ENCODE measurements at regions not wholly inside any gene's neighbourhood (a gene's known extent, or its start where the extent isn't known, plus 50 kb on each side); places are given as distances from the start of the nearest gene placed in this dataset.
"Not testable (repeated sequence)": the region's sequence is repeated elsewhere in the genome, so short reads cannot be mapped to it uniquely, and the experiment has no call there.

DNA sequence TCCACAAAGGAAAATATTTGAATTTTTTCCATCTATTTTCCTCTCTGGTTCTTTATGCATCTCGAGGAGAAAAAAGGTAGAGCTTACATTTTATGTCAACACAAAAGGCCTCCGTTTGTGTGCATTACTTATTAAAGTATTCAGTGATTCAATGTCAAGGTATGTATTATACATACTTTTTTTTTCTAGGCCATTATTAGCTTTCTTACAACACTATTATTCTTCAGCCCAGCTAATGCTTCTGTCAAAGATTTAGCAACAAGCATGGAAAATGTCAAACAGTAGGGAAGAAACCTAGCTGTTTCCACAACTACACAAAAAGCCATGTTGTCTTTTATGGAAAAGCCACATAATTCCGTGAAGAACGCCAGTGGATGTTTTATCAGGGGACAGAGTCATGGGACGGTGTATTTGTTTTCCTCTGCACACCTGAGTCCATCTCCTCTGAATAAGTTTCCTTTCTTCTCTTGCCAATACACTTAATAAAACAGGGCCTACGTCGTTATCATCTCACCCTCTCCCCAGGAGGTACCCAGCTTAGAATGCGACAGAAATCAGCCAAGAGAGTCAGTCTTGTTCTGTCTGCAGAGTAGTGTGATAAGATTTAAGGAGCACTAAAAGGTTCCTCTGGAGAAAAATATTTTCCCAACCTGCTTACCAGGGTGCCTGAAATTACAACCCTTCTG is 209.7 kb upstream of the AUTS2 start:
- Histone ChIP-seq H3K79me2 (ENCODE audit: low read length) (no peaks in the 10 kb centered on the region), H2AFZ (ENCODE audit: low read depth, low read length) (no peak overlapping the region), H4K20me1 (ENCODE audit: insufficient read depth, low read length) (no peaks in the 10 kb centered on the region), H3K27me3 (ENCODE audit: low read depth, low read length) (no peaks in the 10 kb centered on the region), H3K27ac (ENCODE audit: low read length) (no peak overlapping the region), H3K4me1 (ENCODE audit: low read length) (no peaks in the 10 kb centered on the region), H3K9me3 (ENCODE audit: insufficient read depth, low read length) (no peaks in the 10 kb centered on the region), H3K36me3 (replicated peaks; ENCODE audit: low read depth, low read length) (no peaks in the 10 kb centered on the region), H3K9ac (ENCODE audit: low read length) (no peak overlapping the region), H3K4me2 (ENCODE audit: low read length) (no peak overlapping the region), H3K4me3 (ENCODE audit: low read length) (no peak overlapping the region)
- TF ChIP-seq EZH2phosphoT487 (IDR thresholded peaks at IDR 0.05; ENCODE audit: low read depth): no peak

DNA sequence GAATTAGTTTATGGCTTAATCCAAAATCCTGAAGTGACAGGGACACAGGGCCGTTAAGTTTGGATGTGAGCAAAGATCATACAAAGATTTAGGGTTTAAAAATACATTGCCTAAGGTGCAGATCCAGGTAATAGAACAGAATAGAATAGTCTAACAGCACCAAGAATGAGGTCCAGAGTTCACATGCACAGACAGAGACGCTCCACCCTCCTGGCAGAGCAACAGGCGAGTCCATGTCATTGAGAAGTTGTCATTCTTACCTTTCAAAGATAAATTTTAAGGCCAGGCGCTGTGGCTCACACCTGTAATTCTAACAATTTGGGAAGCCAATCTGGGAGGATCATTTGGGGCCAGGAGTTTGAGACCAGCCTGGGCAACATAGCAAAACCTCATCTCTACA is 209.1 kb upstream of the AUTS2 start:
- no peak for TF ChIP-seq EZH2phosphoT487 (IDR thresholded peaks at IDR 0.05; ENCODE audit: low read depth)
- TF ChIP-seq, protein P1, sequence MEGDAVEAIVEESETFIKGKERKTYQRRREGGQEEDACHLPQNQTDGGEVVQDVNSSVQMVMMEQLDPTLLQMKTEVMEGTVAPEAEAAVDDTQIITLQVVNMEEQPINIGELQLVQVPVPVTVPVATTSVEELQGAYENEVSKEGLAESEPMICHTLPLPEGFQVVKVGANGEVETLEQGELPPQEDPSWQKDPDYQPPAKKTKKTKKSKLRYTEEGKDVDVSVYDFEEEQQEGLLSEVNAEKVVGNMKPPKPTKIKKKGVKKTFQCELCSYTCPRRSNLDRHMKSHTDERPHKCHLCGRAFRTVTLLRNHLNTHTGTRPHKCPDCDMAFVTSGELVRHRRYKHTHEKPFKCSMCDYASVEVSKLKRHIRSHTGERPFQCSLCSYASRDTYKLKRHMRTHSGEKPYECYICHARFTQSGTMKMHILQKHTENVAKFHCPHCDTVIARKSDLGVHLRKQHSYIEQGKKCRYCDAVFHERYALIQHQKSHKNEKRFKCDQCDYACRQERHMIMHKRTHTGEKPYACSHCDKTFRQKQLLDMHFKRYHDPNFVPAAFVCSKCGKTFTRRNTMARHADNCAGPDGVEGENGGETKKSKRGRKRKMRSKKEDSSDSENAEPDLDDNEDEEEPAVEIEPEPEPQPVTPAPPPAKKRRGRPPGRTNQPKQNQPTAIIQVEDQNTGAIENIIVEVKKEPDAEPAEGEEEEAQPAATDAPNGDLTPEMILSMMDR (IDR thresholded peaks at IDR 0.05; ENCODE audit: low read depth, low read length): no peak
- H3K4me2 ChIP-seq (ENCODE audit: low read length): no peak overlapping the region
- no peaks in the 10 kb centered on the region for H3K79me2 ChIP-seq (ENCODE audit: low read length)
- no peaks in the 10 kb centered on the region for H3K27me3 ChIP-seq (ENCODE audit: low read depth, low read length)
- H3K27ac ChIP-seq (ENCODE audit: low read length): no peak overlapping the region
- no peak overlapping the region for H3K9ac ChIP-seq (ENCODE audit: low read length)
- H3K36me3 ChIP-seq (replicated peaks; ENCODE audit: low read depth, low read length): no peaks in the 10 kb centered on the region
- H3K9me3 ChIP-seq (ENCODE audit: insufficient read depth, low read length): no peaks in the 10 kb centered on the region
- no peak overlapping the region for H3K4me3 ChIP-seq (ENCODE audit: low read length)
- no peak overlapping the region for H2AFZ ChIP-seq (ENCODE audit: low read depth, low read length)
- H4K20me1 ChIP-seq (ENCODE audit: insufficient read depth, low read length): no peaks in the 10 kb centered on the region
- no peaks in the 10 kb centered on the region for H3K4me1 ChIP-seq (ENCODE audit: low read length)

DNA sequence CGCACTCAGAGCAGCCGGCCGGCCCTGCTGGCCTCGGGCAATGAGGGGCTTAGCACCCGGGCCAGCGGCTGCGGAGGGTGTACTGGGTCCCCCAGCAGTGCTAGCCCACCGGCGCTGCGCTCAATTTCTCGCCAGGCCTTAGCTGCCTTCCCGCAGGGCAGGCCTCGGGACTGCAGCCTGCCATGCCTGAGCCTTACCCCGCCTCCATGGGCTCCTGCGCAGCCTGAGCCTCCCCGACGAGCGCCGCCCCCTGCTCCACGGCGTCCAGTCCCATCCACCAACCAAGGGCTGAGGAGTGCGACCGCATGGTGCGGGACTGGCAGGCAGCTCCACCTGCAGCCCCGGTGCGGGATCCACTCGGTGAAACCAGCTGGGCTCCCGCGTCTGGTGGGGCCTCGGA is 204.4 kb upstream of the AUTS2 start:
- H3K9me3 ChIP-seq (ENCODE audit: insufficient read depth, low read length); H3K36me3 ChIP-seq (replicated peaks; ENCODE audit: low read depth, low read length); H3K9ac ChIP-seq (ENCODE audit: low read length); H3K27ac ChIP-seq (ENCODE audit: low read length); H3K79me2 ChIP-seq (ENCODE audit: low read length); H3K4me1 ChIP-seq (ENCODE audit: low read length); H3K4me3 ChIP-seq (ENCODE audit: low read length); H3K27me3 ChIP-seq (ENCODE audit: low read depth, low read length); H2AFZ ChIP-seq (ENCODE audit: low read depth, low read length); H3K4me2 ChIP-seq (ENCODE audit: low read length); H4K20me1 ChIP-seq (ENCODE audit: insufficient read depth, low read length): not testable (repeated sequence)

DNA sequence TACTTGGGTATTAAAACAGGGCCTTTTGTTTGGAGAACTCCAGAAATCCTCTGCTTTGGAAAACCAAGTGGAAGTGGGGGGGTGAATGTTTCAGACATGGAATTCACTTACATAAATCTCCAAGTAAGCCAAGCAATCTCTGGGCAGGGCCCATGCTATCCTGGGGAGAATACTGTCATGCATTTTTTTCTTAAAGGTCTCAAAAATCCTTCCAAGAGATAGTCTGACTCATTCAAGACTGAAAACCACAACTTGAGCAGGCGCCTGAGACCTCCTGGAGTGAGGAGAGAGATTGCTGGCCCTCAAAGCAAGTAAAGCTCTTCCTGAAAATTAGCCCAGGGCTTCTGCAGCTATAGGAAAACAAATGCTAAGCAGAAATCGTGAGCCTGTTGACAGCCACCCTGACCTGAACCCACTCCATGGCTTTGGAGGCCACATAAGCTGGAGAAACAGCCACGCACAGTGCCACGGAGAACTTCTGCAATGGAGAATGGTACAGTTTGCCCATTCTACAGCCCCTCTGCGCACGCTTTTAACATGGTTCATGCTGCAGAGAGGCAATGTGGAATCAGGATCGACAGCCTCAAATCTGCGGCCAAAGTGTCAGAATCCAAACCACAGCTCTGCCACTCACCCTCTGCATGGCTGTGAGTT is 203.1 kb upstream of the AUTS2 start:
- Histone ChIP-seq H3K9me3 (ENCODE audit: insufficient read depth, low read length) (no peaks in the 10 kb centered on the region), H4K20me1 (ENCODE audit: insufficient read depth, low read length) (no peaks in the 10 kb centered on the region), H3K4me3 (ENCODE audit: low read length) (no peak overlapping the region), H3K79me2 (ENCODE audit: low read length) (no peaks in the 10 kb centered on the region), H3K9ac (ENCODE audit: low read length) (no peak overlapping the region), H3K4me1 (ENCODE audit: low read length) (no peaks in the 10 kb centered on the region), H3K36me3 (replicated peaks; ENCODE audit: low read depth, low read length) (no peaks in the 10 kb centered on the region), H3K27ac (ENCODE audit: low read length) (no peak overlapping the region), H3K27me3 (ENCODE audit: low read depth, low read length) (no peaks in the 10 kb centered on the region), H3K4me2 (ENCODE audit: low read length) (no peak overlapping the region), H2AFZ (ENCODE audit: low read depth, low read length) (no peak overlapping the region)
- TF ChIP-seq EZH2phosphoT487 (IDR thresholded peaks at IDR 0.05; ENCODE audit: low read depth): no peak
- TF ChIP-seq, protein P1 (IDR thresholded peaks at IDR 0.05; ENCODE audit: low read depth, low read length): no peak

DNA sequence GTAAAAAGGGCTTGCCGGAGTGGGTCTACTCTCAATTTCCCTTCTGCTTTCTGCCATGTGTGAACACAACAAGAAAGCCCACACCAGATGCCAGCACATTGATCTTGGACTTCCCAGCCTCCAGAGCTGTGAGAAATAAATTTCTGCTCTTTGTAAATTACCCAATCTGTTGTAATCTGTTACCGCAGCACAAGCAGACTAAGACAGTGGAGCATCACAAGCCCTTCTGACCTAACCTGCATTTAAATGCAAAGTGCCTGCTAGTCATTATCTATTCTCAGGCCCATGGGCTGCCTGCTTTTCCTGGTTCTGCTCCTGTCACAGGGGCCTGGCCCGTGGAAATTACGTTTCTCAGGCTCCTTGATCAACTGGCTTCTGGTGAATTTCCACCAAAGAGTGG is 199.3 kb upstream of the AUTS2 start:
- H3K79me2 ChIP-seq (ENCODE audit: low read length): no peaks in the 10 kb centered on the region
- H3K27me3 ChIP-seq (ENCODE audit: low read depth, low read length): no peaks in the 10 kb centered on the region
- H3K4me2 ChIP-seq (ENCODE audit: low read length): no peak overlapping the region
- no peaks in the 10 kb centered on the region for H4K20me1 ChIP-seq (ENCODE audit: insufficient read depth, low read length)
- no peak overlapping the region for H3K9ac ChIP-seq (ENCODE audit: low read length)
- H3K4me3 ChIP-seq (ENCODE audit: low read length): no peak overlapping the region
- no peaks in the 10 kb centered on the region for H3K4me1 ChIP-seq (ENCODE audit: low read length)
- no peak overlapping the region for H2AFZ ChIP-seq (ENCODE audit: low read depth, low read length)
- no peaks in the 10 kb centered on the region for H3K36me3 ChIP-seq (replicated peaks; ENCODE audit: low read depth, low read length)
- no peaks in the 10 kb centered on the region for H3K9me3 ChIP-seq (ENCODE audit: insufficient read depth, low read length)
- no peak overlapping the region for H3K27ac ChIP-seq (ENCODE audit: low read length)
- TF ChIP-seq, protein P1 (IDR thresholded peaks at IDR 0.05; ENCODE audit: low read depth, low read length): no peak
- no peak for TF ChIP-seq EZH2phosphoT487 (IDR thresholded peaks at IDR 0.05; ENCODE audit: low read depth)

Measured in OCI-LY3 (cell line).